Tibial artery (tissue), 4 donors: ENCODE measurements at regions not wholly inside any gene's neighbourhood (a gene's known extent, or its start where the extent isn't known, plus 50 kb on each side); places are given as distances from the start of the nearest gene placed in this dataset.

ENCODE experiments used
- DNase-seq, 2 donors: peaks; one replicate each; pipeline ENCODE4 v3.0.0-alpha.2; 2019
- H3K27ac ChIP-seq, 2 donors: fragments of 200-600 bp; sonication (generic) in 1 of 2; 1 replicate in 1 of 2; 2 replicates in 1 of 2; pipeline ENCODE4 v1.5.1; 2018 to 2019; ENCODE audit warnings: mild to moderate bottlenecking in 1 of 2
- H3K27me3 ChIP-seq, 2 donors: fragments of 200-600 bp; sonication (generic) in 1 of 2; one replicate each; pipeline versions ENCODE4 v1.5.1 to v1.6.0; 2016 to 2019
- H3K36me3 ChIP-seq, 3 donors: fragments of 200-600 bp; sonication (generic) in 2 of 3; one replicate each; pipeline ENCODE4 v1.5.1; 2016 to 2019; ENCODE audit warnings: mild to moderate bottlenecking in 2 of 3
- H3K4me1 ChIP-seq, 4 donors: fragments of 200-600 bp; sonication (generic) in 2 of 4; 1 replicate in 3 of 4; 2 replicates in 1 of 4; pipeline ENCODE4 v1.5.1; 2016 to 2019
- H3K4me3 ChIP-seq, 2 donors: fragments of 200-600 bp; sonication (generic) in 1 of 2; 1 replicate in 1 of 2; 2 replicates in 1 of 2; pipeline ENCODE4 v1.5.1; 2018 to 2019; ENCODE audit warnings: mild to moderate bottlenecking in 2 of 2
- H3K9me3 ChIP-seq, 3 donors: fragments of 200-600 bp; sonication (generic) in 1 of 3; one replicate each; pipeline ENCODE4 v1.5.1; 2016 to 2019
- CTCF ChIP-seq, 2 experiments: fragments of 200-600 bp in 1 of 2; fragments of 450-650 bp in 1 of 2; IDR thresholded peaks; one replicate each; pipeline ENCODE4 v1.5.1; 2017 to 2019; ENCODE audit warnings: antibody characterized with exemption in 2 of 2, mild to moderate bottlenecking in 1 of 2, moderate library complexity in 1 of 2
- intact Hi-C: fragments of 100-400 bp; cut with DNase I; formaldehyde crosslinking; loops from one replicate; pipeline ENCODE4 v1.15.0; 2023; ENCODE audit warnings: low total_unique reads

DNA sequence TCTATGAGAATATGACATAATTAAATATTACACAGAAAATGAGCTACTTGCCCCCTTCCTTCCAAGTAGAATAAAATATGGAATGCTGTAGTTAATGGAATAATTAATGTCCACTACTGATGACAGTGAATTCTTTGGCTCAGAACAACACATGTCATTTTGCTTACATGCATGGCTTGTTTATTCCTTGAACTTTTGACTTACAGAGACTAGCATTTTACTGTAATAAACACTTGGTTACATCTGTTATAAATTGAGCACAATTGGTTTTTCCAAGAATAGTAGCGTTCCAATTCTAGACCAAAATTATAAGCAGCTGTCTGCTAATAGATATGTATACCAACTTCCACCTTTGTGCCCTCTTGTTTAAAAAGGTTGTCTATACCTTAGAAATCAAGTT, 286.7 kb downstream of the OTUD1 start:
- no peak for DNase-seq
- H3K27ac ChIP-seq: no peak overlapping the region
- no peak overlapping the region for H3K4me3 ChIP-seq
- no peak for TF ChIP-seq CTCF (IDR thresholded peaks at IDR 0.05)
- no peaks in the 10 kb centered on the region for H3K36me3 ChIP-seq
- intact Hi-C loops: no loop called here
- no peaks in the 10 kb centered on the region for H3K4me1 ChIP-seq
- peaks cover 0 to 4% (median 0%) of the 10 kb centered on the region in 3 donors for H3K9me3 ChIP-seq
- no peaks in the 10 kb centered on the region for H3K27me3 ChIP-seq

DNA sequence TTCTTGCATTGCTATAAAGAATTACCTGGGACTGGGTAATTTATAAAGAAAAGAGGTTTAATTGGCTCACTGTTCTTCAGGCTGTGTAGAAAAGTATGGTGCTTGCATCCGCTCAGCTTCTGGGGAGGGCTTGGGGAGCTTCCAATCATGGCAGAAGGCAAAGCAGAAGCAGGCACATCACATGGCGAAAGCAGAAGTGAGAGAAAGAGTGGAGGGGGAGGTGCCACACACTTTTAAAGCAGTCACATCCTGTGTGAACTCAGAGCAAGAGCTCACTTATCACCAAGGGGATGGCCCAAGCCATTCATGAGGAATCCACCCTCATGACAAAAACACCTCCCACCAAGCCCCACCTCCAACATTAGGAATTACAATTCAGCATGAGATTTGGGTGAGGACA, 303.5 kb downstream of the OTUD1 start:
- Histone ChIP-seq H3K4me3 (no peak overlapping the region), H3K27me3 (no peaks in the 10 kb centered on the region), H3K9me3 (no peaks in the 10 kb centered on the region), H3K36me3 (no peaks in the 10 kb centered on the region), H3K4me1 (no peaks in the 10 kb centered on the region), H3K27ac (no peak overlapping the region)
- intact Hi-C loops: no loop called here
- TF ChIP-seq CTCF (IDR thresholded peaks at IDR 0.05): no peak
- DNase-seq: no peak

DNA sequence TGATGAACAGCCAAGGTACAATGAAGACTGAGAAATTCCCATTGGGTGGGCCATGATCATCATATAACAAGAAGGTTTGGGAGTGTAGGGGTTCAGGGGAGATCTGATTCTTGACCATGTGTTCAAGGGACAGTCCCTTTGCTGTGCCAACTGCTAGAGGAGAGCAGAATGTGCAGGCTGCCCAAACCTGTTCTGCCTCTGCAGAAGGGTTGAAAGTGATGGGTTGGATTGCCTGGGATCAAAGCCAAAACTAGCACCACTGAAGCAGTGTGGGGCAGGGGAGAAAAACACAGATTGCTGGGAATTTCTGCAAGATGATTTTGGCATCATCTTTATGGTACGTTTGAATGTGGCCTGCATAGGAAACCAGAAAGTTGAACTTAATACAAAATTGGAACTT, 303.9 kb downstream of the OTUD1 start:
- TF ChIP-seq CTCF (IDR thresholded peaks at IDR 0.05): no peak
- intact Hi-C loops: no loop called here

GRCh38 chr10:23754179-23754578, 315.3 kb downstream of the OTUD1 start:
- Histone ChIP-seq H3K27ac (no peak overlapping the region), H3K27me3 (no peaks in the 10 kb centered on the region), H3K36me3 (no peaks in the 10 kb centered on the region), H3K4me1 (no peaks in the 10 kb centered on the region), H3K9me3 (no peaks in the 10 kb centered on the region), H3K4me3 (no peak overlapping the region)
- no peak for DNase-seq
- intact Hi-C loops: no loop called here
- TF ChIP-seq CTCF (IDR thresholded peaks at IDR 0.05): no peak

More for the DNA sequence above, 303.9 kb downstream of the OTUD1 start:
- no peaks in the 10 kb centered on the region for H3K36me3 ChIP-seq
- no peak overlapping the region for H3K4me3 ChIP-seq
- no peak overlapping the region for H3K27ac ChIP-seq
- no peaks in the 10 kb centered on the region for H3K4me1 ChIP-seq
- DNase-seq: no peak
- no peaks in the 10 kb centered on the region for H3K27me3 ChIP-seq
- H3K9me3 ChIP-seq: no peaks in the 10 kb centered on the region

- no peaks in the 10 kb centered on the region for H3K9me3 ChIP-seq
- TF ChIP-seq CTCF (IDR thresholded peaks at IDR 0.05): no peak
- H3K27ac ChIP-seq: no peak overlapping the region
- intact Hi-C loops: no loop called here
- no peaks in the 10 kb centered on the region for H3K4me1 ChIP-seq
- H3K4me3 ChIP-seq: no peak overlapping the region
- H3K36me3 ChIP-seq: no peaks in the 10 kb centered on the region
- no peaks in the 10 kb centered on the region for H3K27me3 ChIP-seq
- DNase-seq: no peak
These were observed 316.1 kb downstream of the OTUD1 start for GRCh38 chr10:23754941-23755340.

GRCh38 chr10:23755556-23755955, 316.7 kb downstream of the OTUD1 start:
- H3K9me3 ChIP-seq: no peaks in the 10 kb centered on the region
- TF ChIP-seq CTCF (IDR thresholded peaks at IDR 0.05): no peak
- DNase-seq: no peak
- H3K4me1 ChIP-seq: no peaks in the 10 kb centered on the region
- H3K36me3 ChIP-seq: no peaks in the 10 kb centered on the region
- H3K27me3 ChIP-seq: no peaks in the 10 kb centered on the region
- H3K4me3 ChIP-seq: no peak overlapping the region
- no peak overlapping the region for H3K27ac ChIP-seq
- intact Hi-C loops: no loop called here
